ENCODE measurements at regions not wholly inside any gene's neighbourhood (a gene's known extent, or its start where the extent isn't known, plus 50 kb on each side); places are given as distances from the start of the nearest gene placed in this dataset.

DNA sequence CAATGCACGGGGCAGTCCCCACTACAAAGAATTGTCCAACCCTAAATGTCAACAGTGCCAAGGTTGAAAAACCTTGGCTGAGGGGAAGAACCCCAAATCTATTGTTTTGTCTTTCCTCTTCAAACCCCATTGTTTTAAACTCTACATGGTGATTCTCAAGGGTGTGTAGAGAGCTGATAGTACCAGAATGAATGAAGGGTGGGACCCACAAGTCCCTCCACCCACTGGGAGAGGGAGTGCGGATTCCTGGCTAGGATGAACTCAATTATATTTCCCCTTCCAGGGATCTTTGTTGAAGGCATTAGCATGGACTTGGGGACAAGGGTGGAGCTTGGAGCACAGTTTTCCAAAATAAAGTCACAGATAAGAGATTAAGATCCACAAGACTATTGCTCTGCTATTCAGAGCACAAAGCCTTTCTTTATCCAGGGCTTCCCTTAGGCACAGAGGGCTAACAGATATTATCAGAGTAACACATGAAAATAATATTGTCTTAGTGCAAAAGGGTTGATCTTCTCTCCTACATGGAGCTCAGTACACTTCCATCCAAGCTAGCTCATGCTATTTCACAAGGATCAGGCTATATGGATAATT, 755.1 kb upstream of the TBX3 start:
- Histone ChIP-seq H2BK12ac (ENCODE audit: low read length) (no peak overlapping the region), H2AFZ (ENCODE audit: insufficient read depth, low read length, poor library complexity) (no peak overlapping the region), H3K36me3 (ENCODE audit: control insufficient read depth in 1 of 2, insufficient read depth in 2 of 2, low read length in 2 of 2) (no peaks in the 10 kb centered on the region), H2AK5ac (ENCODE audit: low read length) (no peak overlapping the region), H3K23ac (ENCODE audit: low read length) (no peak overlapping the region), H3K4me2 (ENCODE audit: low read length) (no peak overlapping the region), H3K79me2 (ENCODE audit: control insufficient read depth, insufficient read depth, low read length, poor library complexity) (no peaks in the 10 kb centered on the region), H3K4me1 (ENCODE audit: control insufficient read depth in 1 of 2, insufficient read depth in 2 of 2, low read length in 2 of 2) (peaks cover 3 to 5% of the 10 kb centered on the region in 2 experiments), H3K27me3 (ENCODE audit: insufficient read depth, low read length) (no peaks in the 10 kb centered on the region), H4K8ac (ENCODE audit: low read depth, low read length) (no peak overlapping the region), H3K18ac (ENCODE audit: low read length) (no peak overlapping the region), H3K9me3 (ENCODE audit: insufficient read depth, low read depth, low read length) (peaks cover 3% of the 10 kb centered on the region), H2BK5ac (ENCODE audit: low read depth, low read length, poor library complexity) (no peak overlapping the region), H4K91ac (ENCODE audit: low read depth, low read length) (no peak overlapping the region), H4K12ac (ENCODE audit: low read depth, low read length) (no peak overlapping the region), H3K9ac (ENCODE audit: low read length) (no peak overlapping the region), H3K4ac (ENCODE audit: low read depth, low read length) (no peak overlapping the region), H3K4me3 (ENCODE audit: low read depth, low read length) (no peak overlapping the region), H3K27ac (ENCODE audit: low read depth, low read length) (no peak overlapping the region), H3K79me1 (ENCODE audit: low read length) (no peaks in the 10 kb centered on the region), H3K14ac (ENCODE audit: low read length) (no peak overlapping the region), H2BK120ac (ENCODE audit: insufficient read depth, low read length, poor library complexity) (no peak overlapping the region)
- no peak for DNase-seq
- no CpG with 5 or more reads among the region's 2 CpGs for WGBS (ENCODE audit: extremely low coverage, insufficient coverage, insufficient read length)

GRCh38 chr12:115438314-115438713, 754.3 kb upstream of the TBX3 start:
- Histone ChIP-seq H3K79me1 (ENCODE audit: low read length) (no peaks in the 10 kb centered on the region), H3K79me2 (ENCODE audit: control insufficient read depth, insufficient read depth, low read length, poor library complexity) (no peaks in the 10 kb centered on the region), H3K18ac (ENCODE audit: low read length) (no peak overlapping the region), H3K14ac (ENCODE audit: low read length) (no peak overlapping the region), H4K91ac (ENCODE audit: low read depth, low read length) (no peak overlapping the region), H3K4me3 (ENCODE audit: low read depth, low read length) (no peak overlapping the region), H3K23ac (ENCODE audit: low read length) (no peak overlapping the region), H2BK12ac (ENCODE audit: low read length) (no peak overlapping the region), H3K4me2 (ENCODE audit: low read length) (no peak overlapping the region), H3K36me3 (ENCODE audit: control insufficient read depth in 1 of 2, insufficient read depth in 2 of 2, low read length in 2 of 2) (no peaks in the 10 kb centered on the region), H4K8ac (ENCODE audit: low read depth, low read length) (no peak overlapping the region), H3K27me3 (ENCODE audit: insufficient read depth, low read length) (no peaks in the 10 kb centered on the region), H2BK120ac (ENCODE audit: insufficient read depth, low read length, poor library complexity) (no peak overlapping the region), H3K4ac (ENCODE audit: low read depth, low read length) (no peak overlapping the region), H3K9ac (ENCODE audit: low read length) (no peak overlapping the region), H2AK5ac (ENCODE audit: low read length) (no peak overlapping the region), H2BK5ac (ENCODE audit: low read depth, low read length, poor library complexity) (no peak overlapping the region), H4K12ac (ENCODE audit: low read depth, low read length) (no peak overlapping the region), H2AFZ (ENCODE audit: insufficient read depth, low read length, poor library complexity) (no peak overlapping the region), H3K27ac (ENCODE audit: low read depth, low read length) (no peak overlapping the region), H3K4me1 (ENCODE audit: control insufficient read depth in 1 of 2, insufficient read depth in 2 of 2, low read length in 2 of 2) (peaks cover under 1 to 3% of the 10 kb centered on the region in 2 experiments), H3K9me3 (ENCODE audit: insufficient read depth, low read depth, low read length) (peaks cover 3% of the 10 kb centered on the region)
- no peak for DNase-seq
- no CpG with 5 or more reads among the region's 4 CpGs for WGBS (ENCODE audit: extremely low coverage, insufficient coverage, insufficient read length)

GRCh38 chr12:115437061-115437567, 753.1 kb upstream of the TBX3 start:
- Histone ChIP-seq H2AFZ (ENCODE audit: insufficient read depth, low read length, poor library complexity) (no peak overlapping the region), H2BK12ac (ENCODE audit: low read length) (no peak overlapping the region), H3K23ac (ENCODE audit: low read length) (no peak overlapping the region), H4K91ac (ENCODE audit: low read depth, low read length) (no peak overlapping the region), H3K4ac (ENCODE audit: low read depth, low read length) (no peak overlapping the region), H3K79me2 (ENCODE audit: control insufficient read depth, insufficient read depth, low read length, poor library complexity) (no peaks in the 10 kb centered on the region), H3K27me3 (ENCODE audit: insufficient read depth, low read length) (no peaks in the 10 kb centered on the region), H3K36me3 (ENCODE audit: control insufficient read depth in 1 of 2, insufficient read depth in 2 of 2, low read length in 2 of 2) (no peaks in the 10 kb centered on the region), H3K18ac (ENCODE audit: low read length) (no peak overlapping the region), H3K9me3 (ENCODE audit: insufficient read depth, low read depth, low read length) (peaks cover 3% of the 10 kb centered on the region), H4K12ac (ENCODE audit: low read depth, low read length) (no peak overlapping the region), H3K79me1 (ENCODE audit: low read length) (no peaks in the 10 kb centered on the region), H3K14ac (ENCODE audit: low read length) (no peak overlapping the region), H2BK5ac (ENCODE audit: low read depth, low read length, poor library complexity) (no peak overlapping the region), H4K8ac (ENCODE audit: low read depth, low read length) (no peak overlapping the region), H2AK5ac (ENCODE audit: low read length) (no peak overlapping the region), H3K4me3 (ENCODE audit: low read depth, low read length) (no peak overlapping the region), H2BK120ac (ENCODE audit: insufficient read depth, low read length, poor library complexity) (no peak overlapping the region), H3K27ac (ENCODE audit: low read depth, low read length) (no peak overlapping the region), H3K4me2 (ENCODE audit: low read length) (no peak overlapping the region), H3K4me1 (ENCODE audit: control insufficient read depth in 1 of 2, insufficient read depth in 2 of 2, low read length in 2 of 2) (no peaks in the 10 kb centered on the region), H3K9ac (ENCODE audit: low read length) (peak overlapping the region; percentile 27)
- no peak for DNase-seq
- WGBS (ENCODE audit: extremely low coverage, insufficient coverage, insufficient read length), result no CpG with 5 or more reads among the region's 5 CpGs

DNA sequence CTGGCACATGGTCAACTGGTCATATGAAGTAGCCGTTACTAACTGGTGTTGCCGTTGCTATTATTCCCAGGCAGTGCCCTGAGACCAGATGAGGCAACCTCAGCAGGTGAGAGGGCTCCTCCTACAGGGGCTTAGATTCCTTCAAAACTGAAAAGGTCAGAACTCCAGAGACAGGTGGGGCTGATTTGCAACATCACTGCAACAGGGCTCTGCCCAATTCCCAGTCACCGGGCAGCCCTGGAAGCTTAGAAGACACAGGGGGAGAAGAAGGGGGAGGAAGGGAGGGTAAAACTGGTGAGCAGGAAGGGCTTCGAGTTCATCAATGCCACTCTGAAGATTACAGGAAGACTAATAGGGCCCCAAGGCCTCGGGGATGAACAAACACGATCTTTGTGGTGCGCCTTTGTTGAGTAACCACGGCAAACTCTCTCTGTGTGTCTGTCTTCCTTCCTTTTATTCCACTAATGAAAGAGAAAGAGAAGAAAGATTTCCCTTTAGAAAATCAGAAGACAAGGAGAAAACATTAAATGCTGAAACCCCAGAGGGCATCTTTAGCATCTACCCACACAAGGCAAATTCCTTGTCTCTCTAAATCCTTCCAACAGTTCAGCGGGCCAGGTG, 749.1 kb upstream of the TBX3 start:
- Histone ChIP-seq H3K4me2 (ENCODE audit: low read length) (no peak overlapping the region), H3K4me3 (ENCODE audit: low read depth, low read length) (no peak overlapping the region), H3K23ac (ENCODE audit: low read length) (no peak overlapping the region), H4K12ac (ENCODE audit: low read depth, low read length) (no peak overlapping the region), H3K27me3 (ENCODE audit: insufficient read depth, low read length) (no peaks in the 10 kb centered on the region), H3K79me1 (ENCODE audit: low read length) (no peaks in the 10 kb centered on the region), H4K8ac (ENCODE audit: low read depth, low read length) (no peak overlapping the region), H2BK5ac (ENCODE audit: low read depth, low read length, poor library complexity) (no peak overlapping the region), H3K27ac (ENCODE audit: low read depth, low read length) (no peak overlapping the region), H3K18ac (ENCODE audit: low read length) (no peak overlapping the region), H3K14ac (ENCODE audit: low read length) (no peak overlapping the region), H3K36me3 (ENCODE audit: control insufficient read depth in 1 of 2, insufficient read depth in 2 of 2, low read length in 2 of 2) (no peaks in the 10 kb centered on the region), H4K91ac (ENCODE audit: low read depth, low read length) (no peak overlapping the region), H2BK120ac (ENCODE audit: insufficient read depth, low read length, poor library complexity) (no peak overlapping the region), H3K4ac (ENCODE audit: low read depth, low read length) (no peak overlapping the region), H3K79me2 (ENCODE audit: control insufficient read depth, insufficient read depth, low read length, poor library complexity) (no peaks in the 10 kb centered on the region), H2AK5ac (ENCODE audit: low read length) (no peak overlapping the region), H2AFZ (ENCODE audit: insufficient read depth, low read length, poor library complexity) (no peak overlapping the region), H3K4me1 (ENCODE audit: control insufficient read depth in 1 of 2, insufficient read depth in 2 of 2, low read length in 2 of 2) (no peaks in the 10 kb centered on the region), H2BK12ac (ENCODE audit: low read length) (no peak overlapping the region), H3K9me3 (ENCODE audit: insufficient read depth, low read depth, low read length) (peaks cover 3% of the 10 kb centered on the region), H3K9ac (ENCODE audit: low read length) (no peak overlapping the region)
- WGBS (ENCODE audit: extremely low coverage, insufficient coverage, insufficient read length), result no CpG with 5 or more reads among the region's 9 CpGs
- no peak for DNase-seq

All from trophoblast cell (in vitro differentiated cells and primary cell).